Bronchial epithelial cell (primary cell): ENCODE measurements at regions not wholly inside any gene's neighbourhood (a gene's known extent, or its start where the extent isn't known, plus 50 kb on each side); places are given as distances from the start of the nearest gene placed in this dataset.

ENCODE experiments used
- DNase-seq: peaks from one replicate; pipeline ENCODE4 v3.0.0-alpha.2; 2010; ENCODE audit warnings: low read depth
- FAIRE-seq: peaks from 2 replicates; lab custom pipeline; 2011; peaks lifted over from hg19 to GRCh38; lab: Jason Lieb, UNC
- H3K27me3 ChIP-seq: 2 replicates; pipeline ENCODE4 v1.5.1; 2011; ENCODE audit warnings: low read length; ENCODE audit not compliant: control insufficient read depth, insufficient read depth
- H3K36me3 ChIP-seq: 2 replicates; pipeline ENCODE4 v1.5.1; 2011; ENCODE audit warnings: low read length; ENCODE audit not compliant: control insufficient read depth, insufficient read depth
- H3K4me3 ChIP-seq: 2 replicates; pipeline ENCODE4 v1.5.1; 2011; ENCODE audit warnings: mild to moderate bottlenecking, low read depth, low read length, control low read depth
- TF ChIP-seq, protein P1 (sequence below): IDR thresholded peaks from 2 replicates; pipeline ENCODE4 v1.5.1; 2011; ENCODE audit warnings: mild to moderate bottlenecking, moderate library complexity, low read length, control low read depth, inconsistent platforms; ENCODE audit not compliant: insufficient read depth, severe bottlenecking

DNA sequence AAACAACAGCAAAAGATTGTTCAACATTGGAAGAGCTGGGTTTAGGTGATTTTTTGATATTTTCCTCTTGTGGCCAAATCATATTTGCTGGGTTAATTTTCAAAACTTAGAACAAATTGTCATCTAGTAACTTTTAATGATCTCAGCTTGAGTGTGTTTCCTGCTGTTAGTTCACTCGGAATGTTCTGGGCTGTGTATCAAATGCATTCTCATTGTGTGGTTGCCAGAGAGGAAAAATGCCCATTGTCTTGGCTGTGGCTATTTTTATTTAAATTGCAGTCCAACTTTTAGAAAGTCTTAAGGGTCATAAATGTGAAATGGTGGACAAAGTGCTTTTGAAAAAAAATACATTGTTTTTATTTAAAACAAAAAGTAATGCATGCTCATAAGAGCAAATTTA, 542.0 kb downstream of the TNS3 start:
- Histone ChIP-seq H3K4me3 (no peak overlapping the region), H3K36me3 (no peaks in the 10 kb centered on the region), H3K27me3 (no peaks in the 10 kb centered on the region)
- FAIRE-seq (no peak), DNase-seq (peak; percentile 20)
- TF ChIP-seq, protein P1, sequence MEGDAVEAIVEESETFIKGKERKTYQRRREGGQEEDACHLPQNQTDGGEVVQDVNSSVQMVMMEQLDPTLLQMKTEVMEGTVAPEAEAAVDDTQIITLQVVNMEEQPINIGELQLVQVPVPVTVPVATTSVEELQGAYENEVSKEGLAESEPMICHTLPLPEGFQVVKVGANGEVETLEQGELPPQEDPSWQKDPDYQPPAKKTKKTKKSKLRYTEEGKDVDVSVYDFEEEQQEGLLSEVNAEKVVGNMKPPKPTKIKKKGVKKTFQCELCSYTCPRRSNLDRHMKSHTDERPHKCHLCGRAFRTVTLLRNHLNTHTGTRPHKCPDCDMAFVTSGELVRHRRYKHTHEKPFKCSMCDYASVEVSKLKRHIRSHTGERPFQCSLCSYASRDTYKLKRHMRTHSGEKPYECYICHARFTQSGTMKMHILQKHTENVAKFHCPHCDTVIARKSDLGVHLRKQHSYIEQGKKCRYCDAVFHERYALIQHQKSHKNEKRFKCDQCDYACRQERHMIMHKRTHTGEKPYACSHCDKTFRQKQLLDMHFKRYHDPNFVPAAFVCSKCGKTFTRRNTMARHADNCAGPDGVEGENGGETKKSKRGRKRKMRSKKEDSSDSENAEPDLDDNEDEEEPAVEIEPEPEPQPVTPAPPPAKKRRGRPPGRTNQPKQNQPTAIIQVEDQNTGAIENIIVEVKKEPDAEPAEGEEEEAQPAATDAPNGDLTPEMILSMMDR, result no peak

DNA sequence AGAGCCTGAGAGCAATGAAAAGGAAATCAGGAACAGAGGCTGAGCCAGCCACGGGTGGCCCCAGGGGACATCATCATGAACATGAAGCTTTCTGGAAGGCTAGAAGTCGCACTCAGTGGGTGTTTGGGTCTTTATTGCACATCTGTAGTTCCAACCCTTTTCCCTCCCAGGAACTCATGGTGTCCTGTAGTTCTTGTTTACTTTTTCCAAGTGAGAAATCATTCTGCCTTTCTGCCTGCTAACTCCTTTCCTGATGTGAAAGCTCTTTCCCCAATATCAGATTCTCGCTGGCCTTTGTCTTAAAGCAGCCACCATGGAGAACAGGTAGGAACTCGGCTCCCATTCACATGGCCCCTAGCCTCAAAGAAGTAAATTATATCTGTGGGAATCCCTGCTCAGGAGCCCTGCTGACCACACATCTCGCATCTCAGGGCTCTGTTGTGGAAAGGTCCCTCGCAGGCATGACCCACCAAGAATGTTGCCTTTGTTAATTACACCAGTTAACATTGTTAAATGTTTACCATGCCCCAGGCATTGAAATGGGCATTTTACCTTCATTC, 542.7 kb downstream of the TNS3 start:
- no peak for DNase-seq
- no peaks in the 10 kb centered on the region for H3K27me3 ChIP-seq
- no peaks in the 10 kb centered on the region for H3K36me3 ChIP-seq
- no peak overlapping the region for H3K4me3 ChIP-seq
- FAIRE-seq, result no peak
- TF ChIP-seq, protein P1, result no peak

DNA sequence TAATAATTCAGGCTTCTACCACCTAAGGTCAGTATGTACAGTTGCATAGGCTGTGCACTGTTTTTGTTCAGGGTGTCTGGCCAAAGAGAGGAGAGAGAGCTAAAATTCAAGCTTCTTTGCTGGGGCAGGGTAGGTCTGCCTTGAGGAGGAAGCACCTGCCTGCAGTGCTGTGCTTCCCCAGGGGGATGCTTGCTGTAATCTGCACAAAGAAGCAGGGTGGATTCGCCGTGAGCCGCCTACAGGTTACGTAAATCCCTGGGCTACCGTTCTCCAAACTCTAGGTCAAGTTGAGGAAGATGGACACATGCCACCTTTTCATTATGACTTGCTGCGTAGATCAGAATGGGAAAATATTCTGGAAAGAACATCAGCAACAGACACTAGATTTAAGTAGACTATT, 543.3 kb downstream of the TNS3 start:
- no peaks in the 10 kb centered on the region for H3K36me3 ChIP-seq
- TF ChIP-seq, protein P1, result no peak
- DNase-seq (no peak), FAIRE-seq (no peak)
- no peak overlapping the region for H3K4me3 ChIP-seq
- no peaks in the 10 kb centered on the region for H3K27me3 ChIP-seq

DNA sequence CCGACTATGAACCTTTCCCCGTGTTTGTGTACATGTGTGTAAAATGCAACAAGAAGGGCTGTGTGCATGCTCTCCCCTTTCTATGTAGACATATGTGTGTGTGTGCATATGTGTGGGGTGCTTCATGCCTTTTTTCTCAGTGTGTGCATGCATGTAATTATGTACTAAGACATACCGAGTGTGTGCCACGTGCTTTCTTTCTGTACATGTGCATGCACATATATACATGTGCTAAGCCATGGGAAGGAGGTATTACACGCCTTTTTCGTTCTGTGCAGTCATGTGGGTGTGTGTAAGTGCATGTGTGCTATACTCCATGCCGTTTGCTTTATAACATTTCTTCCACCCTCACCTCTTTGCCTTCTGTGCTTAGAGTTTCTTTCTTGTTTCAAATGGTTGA, 544.3 kb downstream of the TNS3 start:
- Histone ChIP-seq H3K27me3 (no peaks in the 10 kb centered on the region), H3K36me3 (no peaks in the 10 kb centered on the region), H3K4me3 (no peak overlapping the region)
- FAIRE-seq (no peak), DNase-seq (no peak)
- TF ChIP-seq, protein P1, result no peak

DNA sequence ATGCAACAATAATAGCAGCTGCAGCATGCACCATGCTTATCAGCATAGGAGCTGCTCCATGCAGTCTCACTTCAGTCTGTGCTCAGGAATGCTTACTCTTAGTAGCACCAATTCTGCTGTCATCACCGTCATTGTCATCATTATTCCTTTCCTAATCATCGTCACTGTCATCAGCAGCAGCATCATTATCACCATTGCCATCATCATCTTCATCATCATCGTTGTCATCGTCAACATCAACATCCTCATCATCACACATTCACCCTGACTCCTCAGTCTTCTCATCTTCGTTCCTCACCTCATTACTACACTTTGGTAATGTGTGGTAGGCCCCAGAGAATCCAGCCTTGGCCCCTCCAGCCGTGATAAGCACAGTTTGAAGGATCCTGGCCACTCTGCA, 545.0 kb downstream of the TNS3 start:
- FAIRE-seq (peak; percentile 98), DNase-seq (no peak)
- no peaks in the 10 kb centered on the region for H3K36me3 ChIP-seq
- H3K4me3 ChIP-seq, result no peak overlapping the region
- TF ChIP-seq, protein P1, result no peak
- no peaks in the 10 kb centered on the region for H3K27me3 ChIP-seq

DNA sequence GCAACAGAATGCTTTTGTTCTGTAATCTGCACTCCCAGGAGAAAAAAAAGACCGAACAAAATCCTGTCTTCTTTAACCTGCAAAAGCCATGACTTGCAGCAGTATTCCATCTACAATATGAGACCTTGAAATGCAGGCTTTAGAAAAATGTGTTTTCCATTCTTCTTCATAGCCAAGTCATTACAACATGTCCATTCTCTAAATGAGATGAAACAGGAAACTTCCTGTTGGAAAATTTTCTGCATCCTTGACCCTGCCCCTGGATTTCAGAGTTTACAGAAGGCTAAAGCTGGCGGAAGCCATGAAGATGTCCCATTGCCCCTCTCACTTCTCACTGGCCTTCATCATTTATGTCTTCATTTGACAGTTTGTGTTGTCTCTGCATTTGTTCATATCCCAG, 546.4 kb downstream of the TNS3 start:
- no peaks in the 10 kb centered on the region for H3K36me3 ChIP-seq
- TF ChIP-seq, protein P1, result no peak
- H3K27me3 ChIP-seq, result no peaks in the 10 kb centered on the region
- no peak overlapping the region for H3K4me3 ChIP-seq
- DNase-seq (no peak), FAIRE-seq (peak; percentile 47)
